Ovary (tissue), 7 donors: ENCODE measurements at regions not wholly inside any gene's neighbourhood (a gene's known extent, or its start where the extent isn't known, plus 50 kb on each side); places are given as distances from the start of the nearest gene placed in this dataset.

Experiments
- DNase-seq, 5 donors: peaks; one replicate each; pipeline ENCODE4 v3.0.0-alpha.2; 2019 to 2020
- H3K27ac ChIP-seq, 2 donors: fragments of 200-600 bp; one replicate each; pipeline versions ENCODE4 v1.5.1 to v1.8.0; 2019 to 2022
- H3K27me3 ChIP-seq: fragments of 200-600 bp; one replicate; pipeline ENCODE4 v1.8.0; 2022
- H3K36me3 ChIP-seq: fragments of 200-600 bp; sonication (generic); one replicate; pipeline ENCODE4 v1.5.1; 2019
- H3K4me1 ChIP-seq: one replicate; pipeline ENCODE4 v1.8.1; 2013; ENCODE audit warnings: mild to moderate bottlenecking, moderate library complexity; ENCODE audit not compliant: insufficient read depth
- H3K4me3 ChIP-seq: fragments of 200-600 bp; sonication (generic); one replicate; pipeline ENCODE4 v1.5.1; 2017
- H3K9me3 ChIP-seq, 2 donors: fragments of 200-600 bp in 1 of 2; sonication (generic) in 1 of 2; one replicate each; pipeline versions ENCODE4 v1.5.1 to v1.8.1; 2013 to 2019; ENCODE audit warnings: mild to moderate bottlenecking in 1 of 2, moderate library complexity in 1 of 2
- CTCF ChIP-seq, 3 donors: fragments of 450-650 bp in 2 of 3; fragments of 200-600 bp in 1 of 3; IDR thresholded peaks; one replicate each; pipeline versions ENCODE4 v1.5.1 to v1.8.0; 2016 to 2022; ENCODE audit warnings: antibody characterized with exemption in 3 of 3, mild to moderate bottlenecking in 1 of 3
- EP300 ChIP-seq: sonication (generic); formaldehyde crosslinking; IDR thresholded peaks from one replicate; pipeline ENCODE4 v1.6.1; 2017; ENCODE audit warnings: antibody characterized with exemption
- POLR2A ChIP-seq: fragments of 450-650 bp; IDR thresholded peaks from one replicate; pipeline ENCODE4 v1.6.1; 2017; ENCODE audit warnings: antibody characterized with exemption, mild to moderate bottlenecking, moderate library complexity
- WGBS, 3 donors: extraction: QIAGEN DNeasy Blood & Tissue Kit in 1 of 3; methylation state at CpG; one replicate each; pipeline versions ENCODE4 v1.1.5 to v1.1.7; 2013 to 2017; 5-methylcytosine and 5-hydroxymethylcytosine counted together
- intact Hi-C, 4 donors: fragments of 100-400 bp; cut with DNase I; formaldehyde crosslinking; loops; one replicate each; pipeline versions ENCODE4 v1.11.0 to v1.15.1; 2022 to 2023
- donor health status: DM: no; HTN: no; CAD: no; lungs with moderate emphysema.
- donor health status: DM: no; HTN: no; CAD: no.
- donor health status: Bipolar disorder and iron deficiency.
- donor health status: DM: no; HTN: no; CAD: no.
- donor health status: DM: yes; HTN: yes; CAD: no.

GRCh38 chr12:24530689-24531088 lies 418.2 kb downstream of the BCAT1 start:
- Histone ChIP-seq H3K4me1 (peaks cover 7% of the 10 kb centered on the region), H3K36me3 (no peaks in the 10 kb centered on the region), H3K27me3 (no peaks in the 10 kb centered on the region), H3K9me3 (no peaks in the 10 kb centered on the region), H3K4me3 (no peak overlapping the region), H3K27ac (no peak overlapping the region)
- 64 to 69% (median 67%) methylated on average over 2 of the region's 2 CpGs for WGBS, 3 donors
- intact Hi-C loops = no loop called here
- TF ChIP-seq CTCF (IDR thresholded peaks at IDR 0.05) (no peak), EP300 (no peak), POLR2A (no peak)
- no peak for DNase-seq

- Histone ChIP-seq H3K9me3 (no peaks in the 10 kb centered on the region), H3K4me1 (peaks cover 3% of the 10 kb centered on the region), H3K4me3 (no peak overlapping the region), H3K36me3 (no peaks in the 10 kb centered on the region), H3K27me3 (no peaks in the 10 kb centered on the region), H3K27ac (no peak overlapping the region)
- no peak for DNase-seq
- TF ChIP-seq CTCF (IDR thresholded peaks at IDR 0.05) (no peak), EP300 (no peak), POLR2A (no peak)
- intact Hi-C loops = no loop called here
These were observed 421.8 kb downstream of the BCAT1 start for GRCh38 chr12:24527102-24527501.

DNA sequence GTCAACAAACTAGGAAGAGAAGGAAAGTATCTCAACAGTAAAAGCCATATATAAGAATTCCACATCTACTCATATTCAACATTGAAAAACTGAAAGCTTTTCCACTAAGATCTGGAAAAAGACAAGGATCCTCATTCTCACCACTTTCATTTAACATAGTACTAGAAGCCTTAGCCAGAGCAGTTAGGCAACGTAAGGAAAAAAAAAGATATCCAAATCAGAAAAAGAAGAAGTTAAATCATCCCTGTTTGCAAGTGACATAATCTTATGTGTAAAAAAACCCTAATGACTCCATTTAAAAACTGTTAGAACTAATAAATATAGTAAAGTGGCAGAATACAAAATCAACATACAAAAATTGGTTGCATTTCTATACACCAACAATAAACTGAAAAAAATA lies 426.2 kb downstream of the BCAT1 start:
- Histone ChIP-seq H3K4me1 (peaks cover 1% of the 10 kb centered on the region), H3K27me3 (no peaks in the 10 kb centered on the region), H3K27ac (no peak overlapping the region), H3K4me3 (no peak overlapping the region), H3K9me3 (no peaks in the 10 kb centered on the region), H3K36me3 (no peaks in the 10 kb centered on the region)
- TF ChIP-seq EP300 (no peak), CTCF (IDR thresholded peaks at IDR 0.05) (no peak), POLR2A (no peak)
- WGBS, 3 donors = 89 to 97% (median 91%) methylated on average over 1 of the region's 1 CpG
- intact Hi-C loops = no loop called here
- no peak for DNase-seq

- no peaks in the 10 kb centered on the region for H3K9me3 ChIP-seq
These were observed 429.1 kb downstream of the BCAT1 start for GRCh38 chr12:24519759-24520158.

More at GRCh38 chr12:24519759-24520158, 429.1 kb downstream of the BCAT1 start:
- Histone ChIP-seq H3K4me3 (no peak overlapping the region), H3K27ac (no peak overlapping the region), H3K4me1 (no peaks in the 10 kb centered on the region), H3K27me3 (no peaks in the 10 kb centered on the region), H3K36me3 (no peaks in the 10 kb centered on the region)
- no peak for DNase-seq
- intact Hi-C loops = no loop called here
- TF ChIP-seq EP300 (no peak), CTCF (IDR thresholded peaks at IDR 0.05) (no peak), POLR2A (no peak)
- 94 to 97% (median 96%) methylated on average over 1 of the region's 1 CpG for WGBS, 3 donors
